ENCODE measurements at regions not wholly inside any gene's neighbourhood (a gene's known extent, or its start where the extent isn't known, plus 50 kb on each side); places are given as distances from the start of the nearest gene placed in this dataset.

DNA sequence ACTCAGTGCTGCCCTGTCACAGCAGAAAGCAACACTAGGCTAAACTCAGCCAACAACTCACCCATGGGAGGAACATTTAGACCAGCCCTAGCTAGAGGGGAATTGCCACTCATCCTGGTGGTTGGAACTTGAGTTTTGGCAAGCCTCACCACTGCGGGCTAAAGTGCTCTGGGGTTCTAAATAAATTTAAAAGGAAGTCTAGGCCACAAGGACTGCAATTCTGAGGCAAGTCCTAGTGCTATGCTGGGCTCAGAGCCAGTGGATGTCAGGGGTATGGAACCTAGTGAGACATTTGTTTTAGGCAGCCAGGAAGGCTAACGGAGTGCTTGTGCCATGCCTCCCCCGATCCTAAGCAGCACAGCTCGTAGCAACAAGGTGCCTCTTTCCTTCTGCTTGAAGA lies 78.0 kb downstream of the RGS13 start:
- Histone ChIP-seq H3K27ac (ENCODE audit: low read length, poor library complexity, severe bottlenecking) (no peak overlapping the region), H3K9me3 (ENCODE audit: control insufficient read depth, low read length) (peaks cover 18% of the 10 kb centered on the region), H2BK15ac (ENCODE audit: low read depth, poor library complexity, severe bottlenecking) (no peak overlapping the region), H3K18ac (ENCODE audit: low read depth in 1 of 2, low read length in 2 of 2) (no peak overlapping the region), H3K4me3 (ENCODE audit: insufficient read depth in 1 of 2, low read depth in 1 of 2, low read length in 2 of 2) (no peak overlapping the region), H3K14ac (ENCODE audit: low read length in 2 of 2) (no peak overlapping the region), H3K36me3 (ENCODE audit: control insufficient read depth in 1 of 2, insufficient read depth in 2 of 2, low read depth in 1 of 2, low read length in 2 of 2) (no peaks in the 10 kb centered on the region), H4K8ac (ENCODE audit: low read length) (peak overlapping the region; percentile 19), H3K4me2 (ENCODE audit: low read length, poor library complexity, severe bottlenecking) (no peak overlapping the region), H2AFZ (ENCODE audit: low read depth, low read length) (no peak overlapping the region), H2BK5ac (ENCODE audit: low read depth, low read length, poor library complexity, severe bottlenecking) (no peak overlapping the region), H3K23ac (ENCODE audit: low read length in 2 of 2) (no peak overlapping the region), H2BK120ac (ENCODE audit: low read depth, low read length) (no peak overlapping the region), H3K4ac (ENCODE audit: low read depth in 1 of 2, low read length in 2 of 2) (no peak overlapping the region), H2BK12ac (ENCODE audit: low read length in 2 of 2) (peak overlapping the region in 1 of 2 experiments; percentile 56), H3K4me1 (ENCODE audit: control insufficient read depth, insufficient read depth, low read depth, low read length) (no peaks in the 10 kb centered on the region), H2AK5ac (ENCODE audit: low read length, severe bottlenecking) (no peak overlapping the region), H3K9ac (ENCODE audit: low read length) (no peak overlapping the region), H4K91ac (ENCODE audit: low read length) (peak overlapping the region; percentile 70), H3K27me3 (ENCODE audit: control insufficient read depth in 1 of 2, insufficient read depth in 1 of 2, low read length in 2 of 2) (no peaks in the 10 kb centered on the region), H3K79me1 (replicated peaks; ENCODE audit: low read length, poor library complexity, severe bottlenecking) (no peaks in the 10 kb centered on the region)
- no peak for DNase-seq
- WGBS = 96% methylated on average over 4 of the region's 4 CpGs

GRCh38 chr1:192724670-192725069 lies 84.2 kb upstream of the RGS2 start:
- Histone ChIP-seq H2AK5ac (ENCODE audit: low read length, severe bottlenecking) (no peak overlapping the region), H3K27me3 (ENCODE audit: control insufficient read depth in 1 of 2, insufficient read depth in 1 of 2, low read length in 2 of 2) (no peaks in the 10 kb centered on the region), H4K8ac (ENCODE audit: low read length) (no peak overlapping the region), H4K91ac (ENCODE audit: low read length) (no peak overlapping the region), H3K4me3 (ENCODE audit: insufficient read depth in 1 of 2, low read depth in 1 of 2, low read length in 2 of 2) (no peak overlapping the region), H3K27ac (ENCODE audit: low read length, poor library complexity, severe bottlenecking) (no peak overlapping the region), H3K36me3 (ENCODE audit: control insufficient read depth in 1 of 2, insufficient read depth in 2 of 2, low read depth in 1 of 2, low read length in 2 of 2) (no peaks in the 10 kb centered on the region), H3K23ac (ENCODE audit: low read length in 2 of 2) (no peak overlapping the region), H2BK15ac (ENCODE audit: low read depth, poor library complexity, severe bottlenecking) (no peak overlapping the region), H3K4me1 (ENCODE audit: control insufficient read depth, insufficient read depth, low read depth, low read length) (no peaks in the 10 kb centered on the region), H2AFZ (ENCODE audit: low read depth, low read length) (no peak overlapping the region), H2BK5ac (ENCODE audit: low read depth, low read length, poor library complexity, severe bottlenecking) (no peak overlapping the region), H3K4ac (ENCODE audit: low read depth in 1 of 2, low read length in 2 of 2) (no peak overlapping the region), H3K14ac (ENCODE audit: low read length in 2 of 2) (no peak overlapping the region), H3K9me3 (ENCODE audit: control insufficient read depth, low read length) (peaks cover 12% of the 10 kb centered on the region), H3K4me2 (ENCODE audit: low read length, poor library complexity, severe bottlenecking) (no peak overlapping the region), H2BK12ac (ENCODE audit: low read length in 2 of 2) (no peak overlapping the region), H3K18ac (ENCODE audit: low read depth in 1 of 2, low read length in 2 of 2) (no peak overlapping the region), H2BK120ac (ENCODE audit: low read depth, low read length) (no peak overlapping the region), H3K79me1 (replicated peaks; ENCODE audit: low read length, poor library complexity, severe bottlenecking) (no peaks in the 10 kb centered on the region), H3K9ac (ENCODE audit: low read length) (peak overlapping the region; percentile 33)
- DNase-seq = no peak
- WGBS = 90% methylated on average over 4 of the region's 4 CpGs

- Histone ChIP-seq H2BK15ac (ENCODE audit: low read depth, poor library complexity, severe bottlenecking) (no peak overlapping the region), H3K4me1 (ENCODE audit: control insufficient read depth, insufficient read depth, low read depth, low read length) (no peaks in the 10 kb centered on the region), H2AFZ (ENCODE audit: low read depth, low read length) (no peak overlapping the region), H3K4me2 (ENCODE audit: low read length, poor library complexity, severe bottlenecking) (no peak overlapping the region), H3K18ac (ENCODE audit: low read depth in 1 of 2, low read length in 2 of 2) (no peak overlapping the region), H3K36me3 (ENCODE audit: control insufficient read depth in 1 of 2, insufficient read depth in 2 of 2, low read depth in 1 of 2, low read length in 2 of 2) (no peaks in the 10 kb centered on the region), H2BK5ac (ENCODE audit: low read depth, low read length, poor library complexity, severe bottlenecking) (no peak overlapping the region), H3K4ac (ENCODE audit: low read depth in 1 of 2, low read length in 2 of 2) (no peak overlapping the region), H3K27ac (ENCODE audit: low read length, poor library complexity, severe bottlenecking) (no peak overlapping the region), H4K91ac (ENCODE audit: low read length) (no peak overlapping the region), H2BK120ac (ENCODE audit: low read depth, low read length) (no peak overlapping the region), H3K9ac (ENCODE audit: low read length) (no peak overlapping the region), H3K23ac (ENCODE audit: low read length in 2 of 2) (no peak overlapping the region), H3K79me1 (replicated peaks; ENCODE audit: low read length, poor library complexity, severe bottlenecking) (no peaks in the 10 kb centered on the region), H2BK12ac (ENCODE audit: low read length in 2 of 2) (no peak overlapping the region), H3K9me3 (ENCODE audit: control insufficient read depth, low read length) (no peaks in the 10 kb centered on the region), H3K4me3 (ENCODE audit: insufficient read depth in 1 of 2, low read depth in 1 of 2, low read length in 2 of 2) (no peak overlapping the region), H4K8ac (ENCODE audit: low read length) (no peak overlapping the region), H3K27me3 (ENCODE audit: control insufficient read depth in 1 of 2, insufficient read depth in 1 of 2, low read length in 2 of 2) (no peaks in the 10 kb centered on the region), H2AK5ac (ENCODE audit: low read length, severe bottlenecking) (no peak overlapping the region), H3K14ac (ENCODE audit: low read length in 2 of 2) (no peak overlapping the region)
- DNase-seq = no peak
- 89% methylated on average over 6 of the region's 6 CpGs for WGBS
Observed at GRCh38 chr1:192726820-192727504, 81.9 kb upstream of the RGS2 start.

DNA sequence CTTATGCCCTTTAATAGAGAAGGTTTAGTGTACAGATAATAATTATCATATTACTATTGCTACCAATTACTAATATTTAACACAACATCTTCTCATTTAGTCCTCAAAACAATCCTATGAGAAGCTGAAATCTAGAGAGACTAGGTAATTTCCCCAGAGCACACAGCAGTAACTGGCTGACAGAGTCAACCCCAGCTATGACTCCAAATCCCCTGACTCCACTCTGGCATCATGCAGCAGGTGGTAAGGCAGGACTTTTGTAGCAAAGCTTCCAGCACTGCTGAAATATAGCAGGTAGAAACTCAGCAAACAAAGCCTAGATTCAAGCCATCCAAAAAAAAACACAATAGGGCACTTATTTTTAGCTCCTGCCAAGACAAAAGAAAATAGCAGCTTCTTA lies 79.3 kb upstream of the RGS2 start:
- H3K23ac ChIP-seq (ENCODE audit: low read length in 2 of 2) = no peak overlapping the region

More for the DNA sequence above, 79.3 kb upstream of the RGS2 start:
- Histone ChIP-seq H3K4me3 (ENCODE audit: insufficient read depth in 1 of 2, low read depth in 1 of 2, low read length in 2 of 2) (no peak overlapping the region), H2BK12ac (ENCODE audit: low read length in 2 of 2) (no peak overlapping the region), H3K36me3 (ENCODE audit: control insufficient read depth in 1 of 2, insufficient read depth in 2 of 2, low read depth in 1 of 2, low read length in 2 of 2) (no peaks in the 10 kb centered on the region), H3K27ac (ENCODE audit: low read length, poor library complexity, severe bottlenecking) (no peak overlapping the region), H3K79me1 (replicated peaks; ENCODE audit: low read length, poor library complexity, severe bottlenecking) (no peaks in the 10 kb centered on the region), H3K9ac (ENCODE audit: low read length) (no peak overlapping the region), H2BK15ac (ENCODE audit: low read depth, poor library complexity, severe bottlenecking) (no peak overlapping the region), H2AK5ac (ENCODE audit: low read length, severe bottlenecking) (no peak overlapping the region), H3K18ac (ENCODE audit: low read depth in 1 of 2, low read length in 2 of 2) (no peak overlapping the region), H3K4me2 (ENCODE audit: low read length, poor library complexity, severe bottlenecking) (no peak overlapping the region), H3K4me1 (ENCODE audit: control insufficient read depth, insufficient read depth, low read depth, low read length) (no peaks in the 10 kb centered on the region), H3K9me3 (ENCODE audit: control insufficient read depth, low read length) (no peaks in the 10 kb centered on the region), H4K91ac (ENCODE audit: low read length) (no peak overlapping the region), H2BK5ac (ENCODE audit: low read depth, low read length, poor library complexity, severe bottlenecking) (no peak overlapping the region), H4K8ac (ENCODE audit: low read length) (no peak overlapping the region), H3K14ac (ENCODE audit: low read length in 2 of 2) (no peak overlapping the region), H2BK120ac (ENCODE audit: low read depth, low read length) (no peak overlapping the region), H3K4ac (ENCODE audit: low read depth in 1 of 2, low read length in 2 of 2) (no peak overlapping the region), H3K27me3 (ENCODE audit: control insufficient read depth in 1 of 2, insufficient read depth in 1 of 2, low read length in 2 of 2) (no peaks in the 10 kb centered on the region), H2AFZ (ENCODE audit: low read depth, low read length) (no peak overlapping the region)
- no peak for DNase-seq
